H7 (cell line): ENCODE measurements at regions not wholly inside any gene's neighbourhood (a gene's known extent, or its start where the extent isn't known, plus 50 kb on each side); places are given as distances from the start of the nearest gene placed in this dataset.

Experiments
- DNase-seq: peaks from one replicate; pipeline ENCODE4 v3.0.0; 2012
- H3K27me3 ChIP-seq: 2 replicates; pipeline ENCODE4 v1.6.0; 2011; ENCODE audit warnings: mild to moderate bottlenecking, low read length; ENCODE audit not compliant: control insufficient read depth, insufficient read depth
- H3K36me3 ChIP-seq: replicated peaks from 2 replicates; pipeline ENCODE4 v1.5.1; 2011; ENCODE audit warnings: low read length; ENCODE audit not compliant: control insufficient read depth, insufficient read depth
- H3K4me3 ChIP-seq: 2 replicates; pipeline ENCODE4 v1.5.1; 2011; ENCODE audit warnings: low read depth, mild to moderate bottlenecking, control low read depth, low read length, moderate library complexity; ENCODE audit not compliant: insufficient read depth

GRCh38 chr3:30292192-30292893 is 314.1 kb upstream of the TGFBR2 start:
- no peak for DNase-seq
- no peak overlapping the region for H3K4me3 ChIP-seq
- no peaks in the 10 kb centered on the region for H3K36me3 ChIP-seq
- no peaks in the 10 kb centered on the region for H3K27me3 ChIP-seq

- no peak overlapping the region for H3K4me3 ChIP-seq
- no peaks in the 10 kb centered on the region for H3K27me3 ChIP-seq
- DNase-seq = no peak
- H3K36me3 ChIP-seq = no peaks in the 10 kb centered on the region
Observed at GRCh38 chr3:30293621-30294240, 312.7 kb upstream of the TGFBR2 start.

DNA sequence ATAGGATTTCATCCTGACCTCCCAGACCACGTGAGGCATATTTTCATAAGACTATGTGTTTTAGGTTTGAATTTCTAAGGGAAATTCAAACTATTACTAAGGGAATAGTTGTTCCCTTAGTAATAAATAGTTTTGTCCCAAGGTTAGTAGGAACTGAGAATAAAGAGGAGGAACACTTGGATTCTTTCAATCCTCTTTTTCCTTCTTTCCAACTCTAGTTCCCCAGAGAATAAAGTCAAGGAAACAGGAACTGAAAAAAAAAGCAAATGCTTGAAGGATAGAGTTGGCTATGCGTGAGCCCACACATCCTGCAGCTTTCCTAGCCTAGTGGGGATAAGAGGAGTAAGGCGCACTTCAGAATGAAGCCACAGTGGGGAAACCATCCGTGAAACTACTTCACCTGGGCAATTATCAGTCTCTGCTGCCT is 312.1 kb upstream of the TGFBR2 start:
- Histone ChIP-seq H3K27me3 (no peaks in the 10 kb centered on the region), H3K4me3 (no peak overlapping the region), H3K36me3 (no peaks in the 10 kb centered on the region)
- DNase-seq = no peak

DNA sequence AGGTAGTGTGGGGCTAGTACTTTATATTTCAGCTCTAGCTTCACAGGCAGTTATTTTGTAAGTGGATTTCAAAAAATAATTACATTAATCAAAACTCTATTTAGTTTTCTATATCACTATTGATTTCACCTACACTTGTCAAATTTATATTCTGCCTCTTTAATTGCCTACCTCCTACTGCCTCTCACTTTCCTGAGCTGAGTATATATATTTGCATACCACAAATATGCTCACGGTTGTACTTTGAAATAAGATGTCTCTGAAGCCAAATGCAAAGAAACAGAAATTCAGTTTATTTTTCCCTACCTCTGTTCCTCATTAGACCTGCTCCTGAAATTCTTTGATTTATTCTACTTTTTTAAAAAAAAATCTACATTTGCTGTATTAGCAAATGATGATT is 309.3 kb upstream of the TGFBR2 start:
- DNase-seq = no peak
- no peak overlapping the region for H3K4me3 ChIP-seq
- H3K36me3 ChIP-seq = no peaks in the 10 kb centered on the region
- no peaks in the 10 kb centered on the region for H3K27me3 ChIP-seq

DNA sequence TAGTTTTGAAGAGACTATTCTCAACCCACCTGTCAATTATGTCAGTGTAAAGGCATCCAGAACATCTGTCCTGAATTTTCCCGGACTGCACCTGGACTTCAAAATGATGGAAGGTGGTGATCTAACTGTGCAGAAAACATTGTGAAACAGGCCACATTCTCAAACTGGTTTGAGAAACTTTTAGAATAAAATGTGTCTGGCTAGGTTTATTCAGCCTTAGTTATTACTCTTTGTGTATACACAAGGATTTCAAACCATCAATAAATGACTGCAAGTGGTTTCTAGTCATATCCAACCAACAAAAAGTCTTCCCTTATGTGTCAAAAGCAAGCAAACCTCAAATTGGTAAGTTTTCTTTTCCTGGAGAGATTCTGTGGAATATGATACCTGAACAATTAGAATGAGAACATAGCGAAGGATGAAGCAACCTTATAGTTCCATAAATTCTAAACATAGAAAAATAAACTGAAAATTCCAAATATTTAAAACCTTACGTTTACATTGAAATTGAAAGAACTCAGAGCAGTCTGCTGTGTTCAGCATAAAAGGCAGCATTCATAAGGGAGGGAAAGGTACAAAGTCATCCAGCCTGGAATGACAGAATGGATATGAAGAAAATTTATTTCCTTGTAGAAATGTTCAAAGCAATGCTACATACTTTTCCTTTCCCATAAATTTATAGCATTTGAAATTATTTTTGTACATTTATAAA is 306.6 kb upstream of the TGFBR2 start:
- no peaks in the 10 kb centered on the region for H3K36me3 ChIP-seq
- no peak overlapping the region for H3K4me3 ChIP-seq
- DNase-seq = no peak
- no peaks in the 10 kb centered on the region for H3K27me3 ChIP-seq

GRCh38 chr3:30300809-30301208 is 305.6 kb upstream of the TGFBR2 start:
- Histone ChIP-seq H3K36me3 (no peaks in the 10 kb centered on the region), H3K27me3 (no peaks in the 10 kb centered on the region), H3K4me3 (no peak overlapping the region)
- DNase-seq = no peak

DNA sequence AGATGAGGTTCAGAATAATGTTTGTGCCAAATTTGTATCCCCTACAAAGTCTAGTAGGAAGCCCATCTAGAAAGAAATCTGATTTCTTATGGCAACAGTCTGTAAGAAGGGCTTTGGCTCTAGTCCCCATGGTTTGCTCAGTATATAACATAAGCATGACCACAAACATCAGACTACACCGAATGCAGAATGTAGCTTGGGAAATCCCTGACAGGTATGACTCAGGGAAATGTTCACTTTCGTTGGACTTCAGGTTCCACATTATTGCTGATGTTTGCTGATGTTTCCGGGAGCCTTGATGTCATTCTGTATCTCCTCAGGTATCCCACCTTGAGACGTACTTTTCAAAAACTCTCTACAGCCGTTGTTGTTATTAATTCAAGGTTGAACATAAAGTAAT is 304.4 kb upstream of the TGFBR2 start:
- H3K27me3 ChIP-seq = no peaks in the 10 kb centered on the region
- no peaks in the 10 kb centered on the region for H3K36me3 ChIP-seq
- H3K4me3 ChIP-seq = no peak overlapping the region
- DNase-seq = no peak

- no peaks in the 10 kb centered on the region for H3K36me3 ChIP-seq
- H3K27me3 ChIP-seq = no peaks in the 10 kb centered on the region
- DNase-seq = no peak
- H3K4me3 ChIP-seq = no peak overlapping the region
Observed at GRCh38 chr3:30303770-30304169, 302.6 kb upstream of the TGFBR2 start.

- DNase-seq = no peak
- Histone ChIP-seq H3K27me3 (no peaks in the 10 kb centered on the region), H3K4me3 (no peak overlapping the region), H3K36me3 (no peaks in the 10 kb centered on the region)
Observed at GRCh38 chr3:30305021-30305420, 301.4 kb upstream of the TGFBR2 start.

- Histone ChIP-seq H3K27me3 (no peaks in the 10 kb centered on the region), H3K4me3 (no peak overlapping the region), H3K36me3 (no peaks in the 10 kb centered on the region)
- no peak for DNase-seq
Observed at GRCh38 chr3:30306896-30307295, 299.5 kb upstream of the TGFBR2 start.

GRCh38 chr3:30307372-30307950 is 298.9 kb upstream of the TGFBR2 start:
- Histone ChIP-seq H3K4me3 (no peak overlapping the region), H3K36me3 (no peaks in the 10 kb centered on the region), H3K27me3 (no peaks in the 10 kb centered on the region)
- no peak for DNase-seq

DNA sequence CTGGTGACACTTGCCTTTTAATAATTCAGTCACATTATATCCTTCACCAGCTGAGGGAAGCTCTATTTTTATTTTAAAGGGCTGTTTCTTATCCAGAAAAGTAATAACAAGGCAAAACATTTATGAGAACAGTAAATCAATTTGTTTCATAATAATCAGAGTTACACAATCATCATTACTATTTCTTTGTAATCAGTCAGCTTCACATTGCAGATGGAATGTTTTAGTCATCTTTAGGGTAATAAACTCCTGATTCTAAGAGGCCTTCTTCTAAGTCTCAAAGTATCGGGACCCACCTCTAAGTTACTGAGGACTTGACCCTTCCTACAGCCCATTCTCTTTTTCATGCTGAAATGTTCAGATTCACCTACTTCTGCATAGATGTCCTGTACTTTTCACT is 298.3 kb upstream of the TGFBR2 start:
- no peak overlapping the region for H3K4me3 ChIP-seq
- H3K36me3 ChIP-seq = no peaks in the 10 kb centered on the region
- no peaks in the 10 kb centered on the region for H3K27me3 ChIP-seq
- DNase-seq = no peak

DNA sequence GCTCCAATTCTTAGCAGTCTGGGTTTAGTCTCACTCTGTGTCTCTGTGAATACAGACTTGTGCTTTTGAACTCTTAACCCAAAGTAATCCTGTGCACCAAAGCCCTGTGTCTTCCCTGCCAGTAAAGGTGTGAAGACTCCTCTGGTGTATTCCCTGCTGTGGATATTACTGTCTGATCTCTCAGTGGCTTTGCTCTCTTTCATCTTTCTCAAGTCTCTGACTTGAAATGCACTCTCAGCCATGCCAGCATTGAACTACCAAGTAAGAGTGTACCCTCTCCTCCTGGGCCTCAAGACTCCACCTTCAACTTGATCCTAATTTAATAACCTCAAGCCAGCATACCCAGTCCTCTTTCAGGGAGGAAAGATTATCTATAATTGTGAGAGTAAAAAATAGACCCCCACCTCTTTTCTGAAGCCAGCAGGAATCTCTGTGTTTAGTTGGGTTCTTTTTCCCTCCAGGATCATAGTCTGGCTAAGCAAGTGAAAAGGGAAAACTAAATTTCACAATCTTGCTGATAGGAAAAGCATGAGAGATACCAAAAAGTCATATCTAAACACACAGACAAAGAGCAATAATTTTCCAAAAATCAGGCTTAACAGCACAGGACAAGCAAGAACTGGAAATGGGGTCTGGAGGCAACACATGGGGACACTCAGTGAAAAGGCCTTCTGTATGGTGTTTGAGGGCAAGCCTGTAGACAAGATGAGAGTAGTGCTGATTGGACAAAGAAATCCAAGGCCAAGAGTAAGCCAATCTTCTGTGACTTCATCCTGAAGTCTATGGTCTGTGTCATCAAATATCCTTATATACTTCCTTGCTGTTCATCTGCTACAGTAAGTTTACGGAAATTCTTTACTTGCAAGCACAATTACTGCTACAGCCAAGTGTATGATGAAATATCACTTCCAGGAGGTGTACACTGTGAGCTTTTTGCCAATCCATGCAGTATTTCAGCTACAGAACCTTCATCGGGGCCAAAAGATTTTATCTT is 296.1 kb upstream of the TGFBR2 start:
- no peak overlapping the region for H3K4me3 ChIP-seq
- H3K36me3 ChIP-seq = no peaks in the 10 kb centered on the region
- DNase-seq = no peak
- H3K27me3 ChIP-seq = no peaks in the 10 kb centered on the region

DNA sequence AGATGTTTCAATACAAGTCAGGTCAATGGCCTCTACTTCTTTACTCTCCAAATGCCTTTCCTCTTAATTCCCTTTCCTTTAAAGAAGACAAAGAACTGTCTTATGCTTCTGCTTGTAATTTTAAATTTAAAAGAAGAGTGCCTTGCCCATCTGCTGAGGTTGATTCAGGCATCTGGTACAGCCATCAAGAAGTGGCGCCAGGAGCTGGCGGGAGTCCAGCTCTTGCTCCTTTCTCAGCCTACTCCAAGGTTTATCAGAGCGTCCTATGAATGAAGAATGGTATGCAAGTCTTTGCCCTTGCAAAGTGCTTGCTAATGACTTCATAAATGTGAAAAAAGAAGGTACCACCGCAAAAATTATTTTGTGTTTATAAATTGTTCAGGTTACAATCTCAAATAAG is 294.6 kb upstream of the TGFBR2 start:
- no peaks in the 10 kb centered on the region for H3K36me3 ChIP-seq
- DNase-seq = no peak
- no peak overlapping the region for H3K4me3 ChIP-seq
- H3K27me3 ChIP-seq = no peaks in the 10 kb centered on the region
